Type B pancreatic cell (in vitro differentiated cells): ENCODE measurements at regions not wholly inside any gene's neighbourhood (a gene's known extent, or its start where the extent isn't known, plus 50 kb on each side); places are given as distances from the start of the nearest gene placed in this dataset.

Source experiments
- DNase-seq: peaks from one replicate; pipeline ENCODE4 v3.0.0; 2021; ENCODE audit warnings: mixed read lengths; ENCODE audit not compliant: unreplicated experiment; ENCODE audit errors: extremely low spot score
- H3K27ac Mint-ChIP-seq: 2 replicates; pipeline ENCODE4 v1.8.0; 2021; ENCODE audit warnings: mild to moderate bottlenecking, mixed read lengths
- H3K27me3 Mint-ChIP-seq: 2 replicates; pipeline ENCODE4 v1.8.0; 2021; ENCODE audit warnings: mixed read lengths
- H3K36me3 Mint-ChIP-seq: 2 replicates; pipeline ENCODE4 v1.8.0; 2021; ENCODE audit warnings: mixed read lengths
- H3K4me1 Mint-ChIP-seq: one replicate; pipeline ENCODE4 v1.8.0; 2021; ENCODE audit warnings: mixed read lengths; ENCODE audit not compliant: unreplicated experiment
- H3K4me3 Mint-ChIP-seq: 2 replicates; pipeline ENCODE4 v1.8.0; 2021; ENCODE audit warnings: mild to moderate bottlenecking, mixed read lengths
- H3K9me3 Mint-ChIP-seq: 2 replicates; pipeline ENCODE4 v1.8.0; 2021; ENCODE audit warnings: mixed read lengths
- TF ChIP-seq, protein P1 (sequence below): fragments of 200-600 bp; sonication (generic); conservative IDR thresholded peaks from 2 replicates; pipeline ENCODE4 v1.5.0; 2021; ENCODE audit warnings: antibody characterized with exemption, mild to moderate bottlenecking

DNA sequence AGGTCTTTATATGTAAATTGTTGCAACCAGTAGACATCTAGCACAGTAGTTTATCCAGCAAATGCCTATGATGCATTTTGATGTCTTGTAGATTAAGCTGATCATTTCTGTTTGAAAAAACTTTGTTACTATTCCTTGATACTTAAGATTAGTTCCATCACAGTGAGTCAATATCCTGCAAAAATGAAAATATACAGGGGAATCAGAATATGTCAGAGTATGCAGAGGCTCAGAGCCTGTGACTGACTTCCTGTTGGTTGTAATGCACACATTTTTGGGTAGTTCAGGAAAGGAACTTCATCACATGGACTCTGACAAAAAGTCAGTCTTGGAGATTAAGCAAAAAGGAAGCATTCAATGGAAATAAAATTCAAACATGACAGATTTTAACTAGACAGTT, 815.5 kb downstream of the FAT4 start:
- H3K4me3 Mint-ChIP-seq = no peak overlapping the region
- no peak overlapping the region for H3K27ac Mint-ChIP-seq
- no peak for DNase-seq
- peaks cover 15% of the 10 kb centered on the region for H3K9me3 Mint-ChIP-seq
- H3K4me1 Mint-ChIP-seq = no peaks in the 10 kb centered on the region
- TF ChIP-seq, protein P1, sequence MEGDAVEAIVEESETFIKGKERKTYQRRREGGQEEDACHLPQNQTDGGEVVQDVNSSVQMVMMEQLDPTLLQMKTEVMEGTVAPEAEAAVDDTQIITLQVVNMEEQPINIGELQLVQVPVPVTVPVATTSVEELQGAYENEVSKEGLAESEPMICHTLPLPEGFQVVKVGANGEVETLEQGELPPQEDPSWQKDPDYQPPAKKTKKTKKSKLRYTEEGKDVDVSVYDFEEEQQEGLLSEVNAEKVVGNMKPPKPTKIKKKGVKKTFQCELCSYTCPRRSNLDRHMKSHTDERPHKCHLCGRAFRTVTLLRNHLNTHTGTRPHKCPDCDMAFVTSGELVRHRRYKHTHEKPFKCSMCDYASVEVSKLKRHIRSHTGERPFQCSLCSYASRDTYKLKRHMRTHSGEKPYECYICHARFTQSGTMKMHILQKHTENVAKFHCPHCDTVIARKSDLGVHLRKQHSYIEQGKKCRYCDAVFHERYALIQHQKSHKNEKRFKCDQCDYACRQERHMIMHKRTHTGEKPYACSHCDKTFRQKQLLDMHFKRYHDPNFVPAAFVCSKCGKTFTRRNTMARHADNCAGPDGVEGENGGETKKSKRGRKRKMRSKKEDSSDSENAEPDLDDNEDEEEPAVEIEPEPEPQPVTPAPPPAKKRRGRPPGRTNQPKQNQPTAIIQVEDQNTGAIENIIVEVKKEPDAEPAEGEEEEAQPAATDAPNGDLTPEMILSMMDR = no peak
- H3K27me3 Mint-ChIP-seq = no peaks in the 10 kb centered on the region
- no peaks in the 10 kb centered on the region for H3K36me3 Mint-ChIP-seq

DNA sequence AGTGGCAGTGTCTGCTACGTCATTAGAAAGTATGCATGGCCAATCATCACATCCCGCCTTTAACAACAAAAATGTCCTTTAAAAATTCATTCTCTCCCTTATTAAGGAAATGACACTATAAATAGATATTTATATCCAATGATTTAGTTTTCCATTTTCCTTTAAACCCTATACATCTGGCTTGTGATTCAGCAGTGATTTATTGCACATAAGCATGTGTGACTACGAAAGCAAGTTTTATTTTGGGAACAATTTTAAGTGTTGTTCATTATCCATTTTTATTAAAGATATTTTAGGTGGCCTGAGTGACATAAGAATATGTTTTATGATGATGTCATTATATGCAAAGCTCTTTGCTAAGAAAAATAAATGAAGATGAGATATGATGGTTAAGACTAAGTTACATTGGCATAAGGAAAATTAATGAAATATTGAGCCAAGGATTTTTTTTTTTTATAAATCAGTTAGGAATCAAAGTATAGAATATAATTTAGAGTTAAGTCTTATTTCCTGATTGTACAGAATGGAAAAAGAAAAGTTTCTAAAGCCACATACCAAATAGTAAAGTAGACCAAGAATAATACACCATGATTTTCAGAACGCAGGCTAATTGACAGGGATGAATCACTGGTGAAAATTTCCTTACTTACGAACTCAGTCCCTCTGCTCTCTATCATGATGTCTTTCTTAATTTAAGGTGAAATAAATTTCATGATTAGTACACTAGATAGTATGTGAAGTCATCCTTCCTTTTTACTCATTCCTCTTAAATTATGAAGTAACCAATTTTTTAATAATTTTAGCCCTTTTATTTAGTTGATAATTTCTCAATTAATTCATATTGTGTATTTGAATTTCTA, 822.4 kb downstream of the FAT4 start:
- no peak for DNase-seq
- no peak overlapping the region for H3K4me3 Mint-ChIP-seq
- H3K36me3 Mint-ChIP-seq = no peaks in the 10 kb centered on the region
- TF ChIP-seq, protein P1 = no peak
- H3K27ac Mint-ChIP-seq = no peak overlapping the region
- H3K27me3 Mint-ChIP-seq = no peaks in the 10 kb centered on the region
- H3K4me1 Mint-ChIP-seq = no peaks in the 10 kb centered on the region
- peaks cover 4% of the 10 kb centered on the region for H3K9me3 Mint-ChIP-seq

GRCh38 chr4:126137782-126138170, 823.0 kb downstream of the FAT4 start:
- TF ChIP-seq, protein P1 = no peak
- Mint-ChIP-seq H3K27ac (no peak overlapping the region), H3K36me3 (no peaks in the 10 kb centered on the region)

DNA sequence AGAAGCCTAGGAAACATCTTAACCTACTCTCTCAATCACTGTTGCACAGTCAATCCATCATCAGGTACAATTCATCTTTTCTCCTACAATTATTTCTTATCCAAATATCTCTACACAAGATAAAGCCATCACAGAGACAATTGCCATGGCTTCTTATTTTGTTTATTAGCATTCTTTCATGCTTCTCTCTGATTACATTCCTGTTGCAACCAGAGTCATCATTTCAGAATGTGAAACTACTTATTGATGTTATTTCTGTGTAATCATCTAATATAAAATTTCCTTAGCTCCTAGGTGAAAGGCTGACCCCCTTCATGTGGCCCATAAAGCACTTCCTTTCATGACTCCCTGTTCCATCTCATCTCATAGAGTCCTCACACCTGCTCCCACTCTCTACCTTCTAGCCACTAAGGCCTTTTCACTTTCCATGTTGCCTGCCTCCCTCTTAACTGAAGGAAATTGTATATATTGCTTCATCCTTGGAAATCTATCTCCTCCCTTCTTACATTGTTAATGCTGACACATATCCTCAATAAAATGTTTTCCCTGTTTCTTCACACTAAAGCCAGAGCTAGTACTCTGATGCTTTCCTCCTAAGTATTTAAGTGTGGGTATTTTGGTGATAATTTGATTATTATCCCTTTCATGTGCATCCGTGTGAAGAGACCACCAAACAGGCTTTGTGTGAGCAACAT, 829.9 kb downstream of the FAT4 start:
- Mint-ChIP-seq H3K9me3 (peaks cover 8% of the 10 kb centered on the region), H3K4me1 (peaks cover 9% of the 10 kb centered on the region), H3K4me3 (no peak overlapping the region), H3K27ac (no peak overlapping the region), H3K27me3 (no peaks in the 10 kb centered on the region), H3K36me3 (no peaks in the 10 kb centered on the region)
- TF ChIP-seq, protein P1 = no peak
- DNase-seq = no peak

More at GRCh38 chr4:126137782-126138170, 823.0 kb downstream of the FAT4 start:
- Mint-ChIP-seq H3K4me3 (no peak overlapping the region), H3K4me1 (no peaks in the 10 kb centered on the region), H3K27me3 (no peaks in the 10 kb centered on the region), H3K9me3 (peaks cover 4% of the 10 kb centered on the region)
- no peak for DNase-seq

GRCh38 chr4:126168484-126168883, 853.7 kb downstream of the FAT4 start:
- no peak for DNase-seq
- no peaks in the 10 kb centered on the region for H3K4me1 Mint-ChIP-seq
- H3K27ac Mint-ChIP-seq = no peak overlapping the region
- H3K36me3 Mint-ChIP-seq = no peaks in the 10 kb centered on the region
- H3K27me3 Mint-ChIP-seq = no peaks in the 10 kb centered on the region
- no peaks in the 10 kb centered on the region for H3K9me3 Mint-ChIP-seq
- TF ChIP-seq, protein P1 = no peak
- no peak overlapping the region for H3K4me3 Mint-ChIP-seq
